PC-3 (cell line): ENCODE measurements at regions not wholly inside any gene's neighbourhood (a gene's known extent, or its start where the extent isn't known, plus 50 kb on each side); places are given as distances from the start of the nearest gene placed in this dataset.

Experiments
- CTCF ChIP-seq: fragments of 300-600 bp; sonication (generic); conservative IDR thresholded peaks from 2 replicates; pipeline ENCODE4 v1.5.1; 2017; ENCODE audit warnings: antibody characterized with exemption, low read depth, mild to moderate bottlenecking, low read length
- EZH2 ChIP-seq: fragments of 300-600 bp; sonication (generic); IDR thresholded peaks from one replicate; pipeline ENCODE4 v1.6.1; 2017; ENCODE audit warnings: antibody characterized with exemption, mild to moderate bottlenecking, low read length; ENCODE audit not compliant: unreplicated experiment
- EZH2phosphoT487 ChIP-seq: fragments of 300-600 bp; sonication (generic); IDR thresholded peaks from 2 replicates; pipeline ENCODE4 v1.6.1; 2018; ENCODE audit warnings: mild to moderate bottlenecking, antibody characterized with exemption, low read length, borderline replicate concordance

- TF ChIP-seq CTCF (no peak), EZH2 (no peak), EZH2phosphoT487 (no peak)
Measured at GRCh38 chr5:6961837-6962635, 248.8 kb downstream of the TENT4A start.
